ENCODE measurements at regions not wholly inside any gene's neighbourhood (a gene's known extent, or its start where the extent isn't known, plus 50 kb on each side); places are given as distances from the start of the nearest gene placed in this dataset.

DNA sequence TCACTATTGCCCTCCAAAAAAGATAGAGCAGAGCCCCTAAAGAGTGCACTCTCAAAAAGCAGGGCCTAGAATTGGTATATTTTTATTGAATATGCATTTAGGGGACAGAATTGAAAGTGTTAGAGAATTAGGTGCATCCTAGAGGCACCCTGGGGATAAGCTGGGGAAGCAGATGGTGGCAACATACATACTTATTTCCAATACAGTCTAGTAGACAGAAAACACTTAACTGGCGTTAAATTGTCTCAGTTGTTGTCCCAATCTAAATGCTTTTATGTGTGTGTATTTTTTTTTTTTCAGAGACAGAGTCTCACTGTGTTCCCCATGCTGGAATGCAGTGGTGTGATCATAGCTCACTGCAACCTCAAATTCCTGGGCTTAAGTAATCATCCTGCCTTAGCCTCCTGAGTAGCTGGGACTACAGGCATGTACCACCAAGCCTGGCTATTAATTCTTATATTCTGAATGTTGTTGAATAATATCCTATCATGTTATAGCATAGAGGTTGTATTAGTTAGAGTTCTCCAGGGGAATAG, 481.8 kb downstream of the GRXCR1 start:
- TF ChIP-seq ZFX (IDR thresholded peaks at IDR 0.05; ENCODE audit: borderline replicate concordance), result no peak
- TF ChIP-seq, protein P1, sequence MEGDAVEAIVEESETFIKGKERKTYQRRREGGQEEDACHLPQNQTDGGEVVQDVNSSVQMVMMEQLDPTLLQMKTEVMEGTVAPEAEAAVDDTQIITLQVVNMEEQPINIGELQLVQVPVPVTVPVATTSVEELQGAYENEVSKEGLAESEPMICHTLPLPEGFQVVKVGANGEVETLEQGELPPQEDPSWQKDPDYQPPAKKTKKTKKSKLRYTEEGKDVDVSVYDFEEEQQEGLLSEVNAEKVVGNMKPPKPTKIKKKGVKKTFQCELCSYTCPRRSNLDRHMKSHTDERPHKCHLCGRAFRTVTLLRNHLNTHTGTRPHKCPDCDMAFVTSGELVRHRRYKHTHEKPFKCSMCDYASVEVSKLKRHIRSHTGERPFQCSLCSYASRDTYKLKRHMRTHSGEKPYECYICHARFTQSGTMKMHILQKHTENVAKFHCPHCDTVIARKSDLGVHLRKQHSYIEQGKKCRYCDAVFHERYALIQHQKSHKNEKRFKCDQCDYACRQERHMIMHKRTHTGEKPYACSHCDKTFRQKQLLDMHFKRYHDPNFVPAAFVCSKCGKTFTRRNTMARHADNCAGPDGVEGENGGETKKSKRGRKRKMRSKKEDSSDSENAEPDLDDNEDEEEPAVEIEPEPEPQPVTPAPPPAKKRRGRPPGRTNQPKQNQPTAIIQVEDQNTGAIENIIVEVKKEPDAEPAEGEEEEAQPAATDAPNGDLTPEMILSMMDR (IDR thresholded peaks at IDR 0.05), result no peak
- H3K27ac ChIP-seq, result no peak overlapping the region

DNA sequence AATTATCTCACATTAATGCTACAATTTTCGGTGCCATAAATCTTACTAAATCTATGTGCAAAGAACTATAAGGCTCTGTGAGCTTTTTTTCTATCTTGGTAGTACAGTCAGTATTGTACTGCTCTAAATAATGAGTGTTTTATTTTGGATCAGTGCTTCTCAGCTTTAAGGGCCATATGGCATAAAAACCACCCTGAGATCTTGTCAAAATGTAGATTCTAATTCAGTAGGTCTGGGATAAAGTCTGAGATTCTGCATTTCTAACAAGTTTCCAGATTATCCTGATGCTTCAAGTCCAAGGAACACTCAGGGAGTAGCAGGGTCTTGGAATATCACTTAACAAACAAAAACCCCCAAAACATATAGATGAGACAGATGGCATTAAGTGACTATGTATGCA, 486.5 kb downstream of the GRXCR1 start:
- TF ChIP-seq, protein P1 (IDR thresholded peaks at IDR 0.05), result no peak
- TF ChIP-seq ZFX (IDR thresholded peaks at IDR 0.05; ENCODE audit: borderline replicate concordance), result no peak
- no peak overlapping the region for H3K27ac ChIP-seq

DNA sequence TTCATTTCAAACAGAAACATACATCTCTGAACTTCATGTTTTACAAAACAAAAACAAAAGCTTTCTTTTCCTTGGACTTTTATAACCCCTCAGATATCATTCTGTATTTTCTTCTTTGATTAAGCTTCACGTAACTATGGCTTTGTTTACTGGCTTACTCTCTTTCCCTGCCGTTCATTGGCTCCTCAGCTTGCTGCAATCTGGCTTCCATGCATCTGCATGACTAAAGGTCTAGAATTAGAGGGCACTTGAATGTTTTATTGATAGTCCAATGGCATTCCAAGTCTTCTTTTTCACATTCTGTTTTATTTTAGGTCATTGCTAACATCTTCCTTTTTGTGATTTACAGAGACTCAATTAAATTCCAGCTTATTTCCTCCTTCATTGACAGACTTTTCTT, 487.6 kb downstream of the GRXCR1 start:
- no peak overlapping the region for H3K27ac ChIP-seq
- TF ChIP-seq, protein P1 (IDR thresholded peaks at IDR 0.05), result no peak
- no peak for TF ChIP-seq ZFX (IDR thresholded peaks at IDR 0.05; ENCODE audit: borderline replicate concordance)

DNA sequence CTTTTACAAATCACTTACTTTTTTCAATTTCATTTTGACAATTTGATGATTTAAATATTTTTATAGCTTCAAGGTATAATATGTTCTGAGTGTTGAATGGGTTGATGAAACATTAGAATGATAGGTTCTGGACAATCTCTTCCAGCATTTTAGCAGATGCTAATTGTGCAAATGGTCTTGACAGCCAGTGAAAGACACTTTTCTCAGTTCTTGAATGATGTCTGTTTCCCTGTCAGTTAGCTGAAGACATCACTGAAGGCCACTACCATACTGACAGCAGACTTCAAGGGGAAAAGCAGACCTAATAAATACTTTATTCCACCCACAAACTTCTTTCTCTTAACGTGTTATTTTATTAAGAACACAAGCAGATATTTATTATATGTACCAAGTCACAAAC, 498.6 kb downstream of the GRXCR1 start:
- TF ChIP-seq, protein P1 (IDR thresholded peaks at IDR 0.05), result no peak
- TF ChIP-seq ZFX (IDR thresholded peaks at IDR 0.05; ENCODE audit: borderline replicate concordance), result no peak
- no peak overlapping the region for H3K27ac ChIP-seq

DNA sequence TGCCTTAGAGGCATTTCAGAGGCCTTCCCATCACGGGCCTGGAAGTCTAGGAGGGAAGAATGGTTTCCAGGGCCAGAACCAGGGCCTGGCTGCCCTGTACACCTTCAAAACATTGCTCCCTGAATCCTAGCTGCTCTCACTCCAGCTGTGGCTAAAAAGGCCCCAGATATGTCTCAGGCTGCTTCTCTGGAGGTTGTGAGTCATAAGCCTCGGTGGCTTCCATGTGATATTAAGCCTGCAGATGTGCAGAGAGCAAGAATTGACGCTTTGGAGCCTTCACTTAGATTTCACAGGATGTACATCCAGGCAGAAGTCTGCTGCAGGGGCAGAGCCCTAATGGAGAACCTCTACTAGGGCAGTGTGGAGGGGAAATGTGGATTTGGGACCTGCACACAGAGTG, 502.5 kb downstream of the GRXCR1 start:
- no peak overlapping the region for H3K27ac ChIP-seq
- no peak for TF ChIP-seq ZFX (IDR thresholded peaks at IDR 0.05; ENCODE audit: borderline replicate concordance)
- TF ChIP-seq, protein P1 (IDR thresholded peaks at IDR 0.05), result no peak

DNA sequence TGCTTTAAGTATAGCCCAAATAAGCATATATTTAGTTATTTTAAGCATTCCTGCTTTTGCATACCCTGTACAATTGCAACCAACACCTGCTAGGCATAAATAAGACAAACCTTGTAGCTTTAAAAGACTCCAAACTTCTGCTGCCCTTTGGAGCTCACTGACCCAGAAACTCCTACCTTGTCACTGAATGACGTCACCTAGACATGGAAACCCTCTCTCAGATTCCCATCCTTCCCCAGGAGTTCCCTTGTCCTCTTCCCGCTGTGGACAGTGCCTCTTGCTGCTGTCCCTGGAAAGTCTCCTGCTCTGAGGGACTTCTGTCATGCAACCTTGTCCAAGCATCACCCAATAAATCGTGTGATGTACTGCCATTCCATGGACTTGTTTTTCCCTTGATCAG, 507.2 kb downstream of the GRXCR1 start:
- TF ChIP-seq ZFX (IDR thresholded peaks at IDR 0.05; ENCODE audit: borderline replicate concordance), result no peak
- TF ChIP-seq, protein P1 (IDR thresholded peaks at IDR 0.05), result no peak
- H3K27ac ChIP-seq, result no peak overlapping the region

DNA sequence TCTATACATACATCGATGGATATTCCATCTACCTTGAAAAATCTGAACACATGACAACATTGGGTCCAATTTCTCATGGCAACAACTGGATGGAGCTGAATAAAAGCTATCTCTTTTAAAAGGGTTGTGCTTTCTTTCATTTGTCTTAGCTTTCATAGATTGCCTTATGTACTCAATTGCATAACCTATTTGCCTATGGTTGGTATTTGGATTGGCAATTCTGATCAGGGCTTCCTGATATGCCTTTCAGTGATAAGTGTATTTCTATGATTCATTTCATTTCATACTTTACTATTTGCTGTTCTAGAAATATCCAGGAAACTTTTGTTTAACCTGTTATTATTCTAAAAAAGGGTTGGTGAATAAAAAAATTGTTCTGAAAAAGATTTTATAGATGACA, 509.9 kb downstream of the GRXCR1 start:
- no peak for TF ChIP-seq ZFX (IDR thresholded peaks at IDR 0.05; ENCODE audit: borderline replicate concordance)
- TF ChIP-seq, protein P1 (IDR thresholded peaks at IDR 0.05), result no peak
- H3K27ac ChIP-seq, result no peak overlapping the region

Measured in 22Rv1 (cell line).